OCI-LY1 (cell line): ENCODE measurements at regions not wholly inside any gene's neighbourhood (a gene's known extent, or its start where the extent isn't known, plus 50 kb on each side); places are given as distances from the start of the nearest gene placed in this dataset.

Source experiments
- H2AFZ ChIP-seq: fragments of 200-600 bp; sonication (generic), shearing (Covaris generic); 2 replicates; pipeline ENCODE4 v1.6.0; 2014; ENCODE audit warnings: antibody characterized with exemption, mild to moderate bottlenecking, low read length
- H3F3A ChIP-seq: fragments of 200-600 bp; sonication (generic), shearing (Covaris generic); 2 replicates; pipeline ENCODE4 v1.6.0; 2014; ENCODE audit warnings: mild to moderate bottlenecking, antibody characterized with exemption, low read length, moderate library complexity; ENCODE audit not compliant: insufficient read depth
- H3K27ac ChIP-seq: fragments of 200-600 bp; sonication (generic); 2 replicates; pipeline ENCODE4 v1.5.1; 2014; ENCODE audit warnings: low read length, mixed run types, mild to moderate bottlenecking, low read depth; ENCODE audit not compliant: poor library complexity, severe bottlenecking
- H3K27me3 ChIP-seq: fragments of 200-600 bp; sonication (generic); 2 replicates; pipeline ENCODE4 v1.6.0; 2014; ENCODE audit warnings: antibody characterized with exemption, mild to moderate bottlenecking, low read length, moderate library complexity; ENCODE audit not compliant: insufficient read depth
- H3K36me3 ChIP-seq: fragments of 200-600 bp; sonication (generic); 2 replicates; pipeline ENCODE4 v1.6.1; 2014; ENCODE audit warnings: mild to moderate bottlenecking, antibody characterized with exemption, low read length, moderate library complexity, mixed read lengths; ENCODE audit not compliant: insufficient read depth
- H3K4me1 ChIP-seq: fragments of 200-600 bp; sonication (generic); 2 replicates; pipeline ENCODE4 v1.5.1; 2014; ENCODE audit warnings: mild to moderate bottlenecking, low read length, moderate library complexity; ENCODE audit not compliant: insufficient read depth, severe bottlenecking
- H3K4me2 ChIP-seq: fragments of 200-600 bp; sonication (generic), shearing (Covaris generic); 2 replicates; pipeline ENCODE4 v1.6.1; 2014; ENCODE audit warnings: low read length
- H3K4me3 ChIP-seq: fragments of 200-600 bp; sonication (generic); 2 replicates; pipeline ENCODE4 v1.5.1; 2014; ENCODE audit warnings: low read length, low read depth, mild to moderate bottlenecking, mixed read lengths; ENCODE audit not compliant: poor library complexity, severe bottlenecking
- H3K79me2 ChIP-seq: fragments of 200-600 bp; shearing (Covaris generic); 2 replicates; pipeline ENCODE4 v1.6.1; 2016; ENCODE audit warnings: mixed run types, low read length, mixed read lengths; ENCODE audit not compliant: insufficient read depth
- H3K9ac ChIP-seq: fragments of 200-600 bp; sonication (generic), shearing (Covaris generic); 2 replicates; pipeline ENCODE4 v1.6.1; 2014; ENCODE audit warnings: mild to moderate bottlenecking, low read length, mixed read lengths
- H3K9me2 ChIP-seq: fragments of 200-600 bp; sonication (generic), shearing (Covaris generic); 2 replicates; pipeline ENCODE4 v1.6.1; 2014; ENCODE audit warnings: low read depth, mild to moderate bottlenecking, low read length, mixed read lengths
- H3K9me3 ChIP-seq: fragments of 200-600 bp; shearing (Covaris generic); 2 replicates; pipeline ENCODE4 v1.6.1; 2014; ENCODE audit warnings: low read length, mixed read lengths
- H4K20me1 ChIP-seq: fragments of 200-600 bp; sonication (generic), shearing (Covaris generic); 2 replicates; pipeline ENCODE4 v1.6.0; 2016; ENCODE audit warnings: mild to moderate bottlenecking, low read length; ENCODE audit not compliant: insufficient read depth
- EZH2 ChIP-seq: fragments of 200-600 bp; sonication (generic), shearing (Covaris generic); IDR thresholded peaks from 2 replicates; pipeline ENCODE4 v1.8.0; 2017; ENCODE audit warnings: borderline replicate concordance, mixed run types, mild to moderate bottlenecking, antibody characterized with exemption, low read length, moderate library complexity, mixed read lengths
- TF ChIP-seq, protein P1 (sequence below): fragments of 200-600 bp; sonication (generic), shearing (Covaris generic); IDR thresholded peaks from 2 replicates; pipeline ENCODE4 v1.5.1; 2017; ENCODE audit warnings: mild to moderate bottlenecking, antibody characterized with exemption, low read length, moderate library complexity, mixed read lengths

DNA sequence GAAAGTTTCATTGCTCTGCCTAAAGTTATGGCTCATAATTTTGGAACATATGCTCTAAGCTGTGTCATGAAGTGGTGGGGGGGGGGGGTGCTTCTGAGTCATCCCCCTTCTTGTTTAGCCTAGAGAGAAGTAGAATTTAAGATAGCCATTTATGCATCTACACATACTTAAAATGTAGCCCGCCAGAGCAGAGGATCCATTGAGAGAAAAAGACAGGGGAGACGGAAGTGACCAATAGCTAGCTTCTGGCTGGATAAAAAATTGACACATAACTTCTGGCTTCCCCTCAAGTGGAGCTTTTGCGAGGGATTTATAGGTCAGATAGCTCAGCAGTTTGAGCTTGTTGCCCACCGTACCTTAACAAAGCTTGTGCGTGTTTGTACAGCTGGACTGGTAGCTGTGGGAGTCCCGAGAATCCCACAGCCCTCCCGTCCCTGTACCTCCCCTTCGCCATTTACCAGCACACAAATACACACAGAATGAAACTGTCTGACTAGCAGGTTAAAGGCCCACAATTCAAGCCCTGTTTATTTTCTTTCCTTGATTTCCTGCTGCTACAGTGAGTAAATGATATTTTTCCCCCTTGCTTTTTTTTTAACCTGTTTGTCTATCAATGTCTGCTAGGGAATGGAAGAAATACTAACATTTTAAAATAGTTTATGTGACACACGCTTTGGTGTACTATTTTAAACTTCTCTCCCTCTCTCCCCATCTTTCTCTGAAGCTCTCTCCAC lies 232.6 kb upstream of the FERD3L start:
- no peak overlapping the region for H3K4me2 ChIP-seq
- H3K36me3 ChIP-seq, result no peaks in the 10 kb centered on the region
- H2AFZ ChIP-seq, result no peak overlapping the region
- H3K9me2 ChIP-seq, result no peaks in the 10 kb centered on the region
- no peaks in the 10 kb centered on the region for H4K20me1 ChIP-seq
- no peak overlapping the region for H3K4me3 ChIP-seq
- H3K27ac ChIP-seq, result no peak overlapping the region
- no peak overlapping the region for H3K9ac ChIP-seq
- H3F3A ChIP-seq, result no peaks in the 10 kb centered on the region
- no peaks in the 10 kb centered on the region for H3K27me3 ChIP-seq
- H3K4me1 ChIP-seq, result no peaks in the 10 kb centered on the region
- H3K9me3 ChIP-seq, result no peaks in the 10 kb centered on the region
- TF ChIP-seq, protein P1, sequence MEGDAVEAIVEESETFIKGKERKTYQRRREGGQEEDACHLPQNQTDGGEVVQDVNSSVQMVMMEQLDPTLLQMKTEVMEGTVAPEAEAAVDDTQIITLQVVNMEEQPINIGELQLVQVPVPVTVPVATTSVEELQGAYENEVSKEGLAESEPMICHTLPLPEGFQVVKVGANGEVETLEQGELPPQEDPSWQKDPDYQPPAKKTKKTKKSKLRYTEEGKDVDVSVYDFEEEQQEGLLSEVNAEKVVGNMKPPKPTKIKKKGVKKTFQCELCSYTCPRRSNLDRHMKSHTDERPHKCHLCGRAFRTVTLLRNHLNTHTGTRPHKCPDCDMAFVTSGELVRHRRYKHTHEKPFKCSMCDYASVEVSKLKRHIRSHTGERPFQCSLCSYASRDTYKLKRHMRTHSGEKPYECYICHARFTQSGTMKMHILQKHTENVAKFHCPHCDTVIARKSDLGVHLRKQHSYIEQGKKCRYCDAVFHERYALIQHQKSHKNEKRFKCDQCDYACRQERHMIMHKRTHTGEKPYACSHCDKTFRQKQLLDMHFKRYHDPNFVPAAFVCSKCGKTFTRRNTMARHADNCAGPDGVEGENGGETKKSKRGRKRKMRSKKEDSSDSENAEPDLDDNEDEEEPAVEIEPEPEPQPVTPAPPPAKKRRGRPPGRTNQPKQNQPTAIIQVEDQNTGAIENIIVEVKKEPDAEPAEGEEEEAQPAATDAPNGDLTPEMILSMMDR, result no peak
- TF ChIP-seq EZH2, result no peak
- no peaks in the 10 kb centered on the region for H3K79me2 ChIP-seq

DNA sequence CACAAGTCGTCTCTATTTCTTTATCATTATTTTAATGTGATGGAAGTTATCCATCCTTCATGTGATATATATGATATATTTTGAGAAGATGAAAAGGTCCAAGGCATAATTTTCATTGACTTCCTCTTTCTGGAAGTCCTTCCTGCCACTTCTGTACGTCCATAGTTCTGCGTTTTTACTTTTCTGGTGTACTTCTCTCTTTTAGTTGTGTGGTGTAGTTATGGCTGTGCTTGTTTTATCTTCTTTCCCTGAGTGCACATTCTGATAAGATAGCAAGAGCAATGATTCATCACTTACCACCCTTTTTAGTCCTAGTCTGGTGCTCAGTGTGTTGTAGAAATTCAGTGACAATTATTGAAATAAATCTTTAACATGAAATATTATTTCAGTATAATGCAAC lies 231.3 kb upstream of the FERD3L start:
- Histone ChIP-seq H3K27me3 (no peaks in the 10 kb centered on the region), H3F3A (no peaks in the 10 kb centered on the region), H3K9ac (no peak overlapping the region), H3K4me2 (no peak overlapping the region), H2AFZ (no peak overlapping the region), H3K4me1 (no peaks in the 10 kb centered on the region), H3K79me2 (no peaks in the 10 kb centered on the region), H3K27ac (no peak overlapping the region), H3K9me3 (no peaks in the 10 kb centered on the region), H3K9me2 (no peaks in the 10 kb centered on the region), H4K20me1 (no peaks in the 10 kb centered on the region), H3K36me3 (no peaks in the 10 kb centered on the region), H3K4me3 (no peak overlapping the region)
- TF ChIP-seq, protein P1, result no peak
- TF ChIP-seq EZH2, result no peak

DNA sequence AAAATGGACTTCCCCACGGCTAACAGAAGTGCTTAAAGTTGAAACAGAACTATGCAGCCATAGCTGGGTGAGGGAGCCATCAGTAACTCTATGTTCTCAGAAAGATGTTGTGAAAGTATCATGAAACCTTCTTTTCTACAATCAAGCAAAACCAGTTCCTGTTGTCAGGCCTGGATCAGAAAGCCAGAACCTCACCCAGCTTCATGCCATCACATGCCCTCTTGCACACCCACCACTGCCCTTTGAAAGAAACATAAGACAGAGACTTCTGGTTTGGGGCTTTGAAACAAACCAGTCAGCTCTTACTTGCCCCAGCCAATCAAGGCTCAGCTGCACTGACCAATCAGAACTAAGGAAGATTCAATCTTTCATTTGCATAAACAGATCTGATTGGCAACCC lies 230.8 kb upstream of the FERD3L start:
- no peaks in the 10 kb centered on the region for H3K4me1 ChIP-seq
- no peaks in the 10 kb centered on the region for H3K9me3 ChIP-seq
- H3K9me2 ChIP-seq, result no peaks in the 10 kb centered on the region
- H3K4me3 ChIP-seq, result no peak overlapping the region
- no peak overlapping the region for H2AFZ ChIP-seq
- TF ChIP-seq EZH2, result no peak
- TF ChIP-seq, protein P1, result no peak
- no peaks in the 10 kb centered on the region for H3K79me2 ChIP-seq
- H4K20me1 ChIP-seq, result no peaks in the 10 kb centered on the region
- H3F3A ChIP-seq, result no peaks in the 10 kb centered on the region
- H3K36me3 ChIP-seq, result no peaks in the 10 kb centered on the region
- no peaks in the 10 kb centered on the region for H3K27me3 ChIP-seq
- H3K4me2 ChIP-seq, result no peak overlapping the region
- no peak overlapping the region for H3K9ac ChIP-seq
- H3K27ac ChIP-seq, result no peak overlapping the region
